MM.1S (cell line): ENCODE measurements at regions not wholly inside any gene's neighbourhood (a gene's known extent, or its start where the extent isn't known, plus 50 kb on each side); places are given as distances from the start of the nearest gene placed in this dataset.

Experiments
- EZH2 ChIP-seq: fragments of 300-600 bp; sonication (generic); optimal IDR thresholded peaks from 2 replicates; pipeline ENCODE3; 2017; ENCODE audit warnings: low read depth, mild to moderate bottlenecking, antibody characterized with exemption, low read length, mixed read lengths
- TF ChIP-seq, protein P1 (sequence below): fragments of 300-600 bp; sonication (generic); IDR thresholded peaks from 2 replicates; pipeline ENCODE4 v1.5.1; 2016; ENCODE audit warnings: antibody characterized with exemption, low read length, mixed read lengths

DNA sequence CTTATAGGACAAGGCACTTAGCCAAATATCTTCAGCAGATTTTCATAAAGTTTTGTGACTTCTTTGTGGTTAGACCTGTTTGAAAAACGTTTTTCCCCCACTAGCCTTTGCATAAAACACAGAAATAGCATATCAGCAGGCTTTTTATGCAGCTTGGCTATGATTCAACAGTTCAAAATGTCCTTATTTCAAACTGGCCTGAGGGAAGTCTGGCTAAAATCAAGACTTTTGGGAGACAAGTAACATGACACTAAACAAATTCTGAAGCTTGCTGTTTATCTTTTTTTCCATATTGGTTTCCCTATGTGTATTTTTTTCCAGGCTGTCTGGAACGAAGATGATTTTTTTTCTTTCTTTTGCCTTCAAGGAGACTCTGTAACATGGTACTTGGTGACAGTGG is 95.1 kb upstream of the L3MBTL4 start:
- TF ChIP-seq, protein P1, sequence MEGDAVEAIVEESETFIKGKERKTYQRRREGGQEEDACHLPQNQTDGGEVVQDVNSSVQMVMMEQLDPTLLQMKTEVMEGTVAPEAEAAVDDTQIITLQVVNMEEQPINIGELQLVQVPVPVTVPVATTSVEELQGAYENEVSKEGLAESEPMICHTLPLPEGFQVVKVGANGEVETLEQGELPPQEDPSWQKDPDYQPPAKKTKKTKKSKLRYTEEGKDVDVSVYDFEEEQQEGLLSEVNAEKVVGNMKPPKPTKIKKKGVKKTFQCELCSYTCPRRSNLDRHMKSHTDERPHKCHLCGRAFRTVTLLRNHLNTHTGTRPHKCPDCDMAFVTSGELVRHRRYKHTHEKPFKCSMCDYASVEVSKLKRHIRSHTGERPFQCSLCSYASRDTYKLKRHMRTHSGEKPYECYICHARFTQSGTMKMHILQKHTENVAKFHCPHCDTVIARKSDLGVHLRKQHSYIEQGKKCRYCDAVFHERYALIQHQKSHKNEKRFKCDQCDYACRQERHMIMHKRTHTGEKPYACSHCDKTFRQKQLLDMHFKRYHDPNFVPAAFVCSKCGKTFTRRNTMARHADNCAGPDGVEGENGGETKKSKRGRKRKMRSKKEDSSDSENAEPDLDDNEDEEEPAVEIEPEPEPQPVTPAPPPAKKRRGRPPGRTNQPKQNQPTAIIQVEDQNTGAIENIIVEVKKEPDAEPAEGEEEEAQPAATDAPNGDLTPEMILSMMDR, result no peak
- no peak for TF ChIP-seq EZH2
